ENCODE measurements at regions not wholly inside any gene's neighbourhood (a gene's known extent, or its start where the extent isn't known, plus 50 kb on each side); places are given as distances from the start of the nearest gene placed in this dataset.
"Not testable (repeated sequence)": the region's sequence is repeated elsewhere in the genome, so short reads cannot be mapped to it uniquely, and the experiment has no call there.

DNA sequence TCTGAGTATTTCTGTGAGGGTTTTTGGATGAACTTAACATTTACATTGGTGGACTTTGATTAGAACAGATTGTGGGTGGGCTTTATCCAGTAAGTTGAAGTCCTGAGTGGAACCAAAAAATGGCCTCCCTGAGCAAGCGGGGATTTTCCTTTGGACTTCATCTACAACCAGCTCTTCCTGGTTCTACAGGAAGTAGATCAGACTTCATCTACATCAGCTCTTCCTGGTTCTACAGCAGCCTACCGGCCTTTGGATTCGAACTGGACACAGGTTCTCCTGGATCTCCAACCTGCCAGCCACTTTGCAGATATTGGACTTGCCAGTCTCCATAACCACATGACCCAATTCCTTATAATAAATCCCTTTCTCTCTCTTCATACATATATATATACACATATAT is 79.9 kb upstream of the STK39 start:
- DNase-seq: no peak

DNA sequence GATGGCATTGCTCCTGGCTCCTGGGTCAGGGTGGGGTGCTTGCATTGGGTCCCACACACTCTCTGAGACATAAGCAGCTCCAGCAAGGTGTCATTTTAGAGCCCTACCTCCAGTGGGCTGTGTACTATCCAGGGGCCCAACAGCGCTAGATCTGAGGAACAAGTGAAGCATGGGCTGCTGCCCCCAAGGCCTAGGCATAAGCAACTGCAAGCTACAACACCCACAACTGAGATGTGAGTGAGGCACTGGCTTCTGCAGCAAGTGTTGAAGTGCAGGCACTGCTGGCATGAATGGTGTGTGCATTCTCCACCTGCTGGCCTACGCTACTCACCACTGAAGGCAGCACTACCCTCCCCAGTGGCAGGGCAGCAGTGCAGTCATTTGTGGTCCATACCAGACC is 81.0 kb upstream of the STK39 start:
- Mint-ChIP-seq H3K4me1 (ENCODE audit: low read depth) (peaks cover 11% of the 10 kb centered on the region), H3K27me3 (peaks cover 10% of the 10 kb centered on the region), H3K36me3 (ENCODE audit: low read depth) (peaks cover 3% of the 10 kb centered on the region), H3K4me3 (no peak overlapping the region), H3K9me3 (peaks cover 16% of the 10 kb centered on the region), H3K27ac (no peak overlapping the region)
- no peak for DNase-seq

More for the DNA sequence above, 79.9 kb upstream of the STK39 start:
- Mint-ChIP-seq H3K27me3 (peaks cover 13% of the 10 kb centered on the region), H3K4me1 (ENCODE audit: low read depth) (peaks cover 12% of the 10 kb centered on the region), H3K36me3 (ENCODE audit: low read depth) (peaks cover 3% of the 10 kb centered on the region), H3K27ac (no peak overlapping the region), H3K9me3 (peaks cover 16% of the 10 kb centered on the region), H3K4me3 (no peak overlapping the region)

DNA sequence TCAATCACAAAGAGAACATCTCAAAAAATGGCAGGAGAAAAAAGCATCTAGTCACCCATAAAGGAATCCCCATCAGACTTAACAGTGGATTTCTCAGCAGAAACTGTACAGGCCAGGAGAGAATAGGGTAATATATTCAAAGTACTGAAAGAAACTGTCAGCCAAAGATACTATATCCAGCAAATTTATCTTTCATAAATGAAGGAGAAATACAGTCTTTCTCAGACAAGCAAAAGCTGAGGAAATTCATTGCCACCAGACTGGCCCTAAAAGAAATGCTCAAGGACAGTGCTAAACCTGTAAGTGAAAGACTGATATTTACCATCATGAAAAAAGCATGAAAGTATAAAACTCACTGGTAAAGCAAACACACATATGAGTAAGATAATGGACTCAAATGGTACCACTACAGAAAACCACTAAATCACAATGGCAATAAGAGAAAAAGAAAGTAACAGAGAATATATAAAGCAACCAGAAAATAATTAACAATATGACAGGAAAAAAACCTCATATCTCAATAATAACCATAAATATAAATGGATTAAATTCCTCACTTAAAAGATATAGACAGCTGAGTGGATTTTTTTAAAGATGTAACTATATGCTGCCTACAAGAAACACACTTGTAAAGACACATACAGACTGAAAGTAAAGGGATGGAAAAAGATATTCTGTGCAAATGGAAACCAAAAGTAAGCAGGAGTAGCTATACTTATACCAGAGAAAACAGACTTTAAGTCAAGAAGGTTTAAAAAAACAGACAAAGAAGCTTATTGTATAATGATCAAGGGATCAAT is 83.4 kb upstream of the STK39 start:
- Mint-ChIP-seq H3K27ac (no peak overlapping the region), H3K36me3 (ENCODE audit: low read depth) (peaks cover 3% of the 10 kb centered on the region)

DNA sequence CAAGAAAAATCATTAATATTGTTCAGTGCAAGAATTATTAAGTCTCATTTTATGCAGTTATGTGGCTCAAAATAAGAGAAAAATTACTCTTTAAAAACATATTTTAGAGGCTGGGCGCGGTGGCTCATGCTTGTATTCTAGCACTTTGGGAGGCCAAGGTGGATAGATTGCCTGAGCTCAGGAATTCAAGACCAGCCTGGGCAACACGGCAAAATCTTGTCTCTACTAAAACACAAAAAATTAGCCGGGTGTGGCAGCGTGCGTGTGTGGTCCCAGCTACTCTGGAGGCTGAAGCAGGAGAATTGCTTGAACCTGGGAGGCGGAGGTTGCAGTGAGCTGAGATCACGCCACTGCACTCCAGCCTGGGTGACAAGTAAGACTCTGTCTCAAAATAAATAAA is 87.9 kb upstream of the STK39 start:
- Mint-ChIP-seq H3K9me3 (peaks cover 11% of the 10 kb centered on the region), H3K4me1 (ENCODE audit: low read depth) (peaks cover 13% of the 10 kb centered on the region)
- DNase-seq: not testable (repeated sequence)

More for the DNA sequence above, 83.4 kb upstream of the STK39 start:
- Mint-ChIP-seq H3K9me3 (peaks cover 16% of the 10 kb centered on the region), H3K4me3 (no peak overlapping the region), H3K4me1 (ENCODE audit: low read depth) (peaks cover 6% of the 10 kb centered on the region), H3K27me3 (no peaks in the 10 kb centered on the region)
- DNase-seq: no peak

DNA sequence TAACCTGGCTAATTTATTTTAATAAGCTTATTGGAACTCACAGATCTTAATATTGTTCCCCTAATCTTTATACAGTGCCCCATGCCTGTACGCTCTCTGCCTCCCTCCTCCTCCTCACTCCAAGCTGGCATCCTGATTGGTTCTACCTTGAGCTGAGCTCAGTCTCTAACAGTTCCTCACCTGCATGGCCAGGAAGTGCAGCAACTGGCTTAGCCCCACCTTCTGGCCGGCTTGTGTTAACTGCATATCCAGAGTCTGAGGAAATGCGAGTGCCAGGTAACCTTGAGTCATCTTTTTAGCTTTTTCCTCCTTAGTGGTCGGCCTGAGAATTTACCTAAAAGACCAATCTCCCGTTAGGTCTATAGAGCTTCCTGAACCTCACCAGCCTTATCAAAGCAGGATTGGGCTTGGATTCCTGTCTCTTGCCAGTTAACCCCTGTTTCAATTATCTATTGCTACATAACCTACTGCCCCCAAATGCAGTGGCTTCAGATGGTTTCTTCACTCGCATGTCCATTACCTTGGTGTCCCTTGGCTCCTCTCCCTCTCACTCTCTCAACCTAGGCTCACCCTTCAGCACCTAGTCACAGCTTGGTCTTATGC is 89.5 kb upstream of the STK39 start:
- H3K27ac Mint-ChIP-seq: no peak overlapping the region
- H3K9me3 Mint-ChIP-seq: no peaks in the 10 kb centered on the region
- H3K4me1 Mint-ChIP-seq (ENCODE audit: low read depth): peaks cover 7% of the 10 kb centered on the region
- no peak overlapping the region for H3K4me3 Mint-ChIP-seq
- no peaks in the 10 kb centered on the region for H3K27me3 Mint-ChIP-seq
- H3K36me3 Mint-ChIP-seq (ENCODE audit: low read depth): no peaks in the 10 kb centered on the region
- DNase-seq: peak; percentile 58

More for the DNA sequence above, 87.9 kb upstream of the STK39 start:
- not testable (repeated sequence) for H3K4me3 Mint-ChIP-seq; H3K27ac Mint-ChIP-seq; H3K27me3 Mint-ChIP-seq; H3K36me3 Mint-ChIP-seq (ENCODE audit: low read depth)

DNA sequence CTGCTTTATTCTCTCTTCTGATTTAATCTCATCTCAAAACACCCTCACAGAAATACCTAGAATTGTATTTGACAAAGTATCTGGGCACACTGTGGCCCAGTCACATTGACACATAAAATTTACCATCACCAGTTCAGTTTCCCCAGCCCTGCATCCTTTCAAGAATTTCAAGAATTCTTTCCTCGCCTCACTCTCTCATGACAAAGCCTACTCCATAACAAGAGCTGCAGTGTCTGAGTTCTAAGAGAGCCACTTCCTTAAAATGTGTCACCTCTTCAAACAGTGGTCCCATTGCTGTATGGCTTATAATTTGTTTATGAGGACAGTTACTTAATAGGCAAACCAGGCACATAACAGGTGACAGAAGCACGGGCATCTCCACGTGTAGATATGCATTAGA is 90.9 kb upstream of the STK39 start:
- no peaks in the 10 kb centered on the region for H3K36me3 Mint-ChIP-seq (ENCODE audit: low read depth)
- DNase-seq: no peak
- H3K27me3 Mint-ChIP-seq: no peaks in the 10 kb centered on the region
- H3K9me3 Mint-ChIP-seq: no peaks in the 10 kb centered on the region
- no peak overlapping the region for H3K4me3 Mint-ChIP-seq
- H3K27ac Mint-ChIP-seq: no peak overlapping the region
- H3K4me1 Mint-ChIP-seq (ENCODE audit: low read depth): peaks cover 7% of the 10 kb centered on the region

DNA sequence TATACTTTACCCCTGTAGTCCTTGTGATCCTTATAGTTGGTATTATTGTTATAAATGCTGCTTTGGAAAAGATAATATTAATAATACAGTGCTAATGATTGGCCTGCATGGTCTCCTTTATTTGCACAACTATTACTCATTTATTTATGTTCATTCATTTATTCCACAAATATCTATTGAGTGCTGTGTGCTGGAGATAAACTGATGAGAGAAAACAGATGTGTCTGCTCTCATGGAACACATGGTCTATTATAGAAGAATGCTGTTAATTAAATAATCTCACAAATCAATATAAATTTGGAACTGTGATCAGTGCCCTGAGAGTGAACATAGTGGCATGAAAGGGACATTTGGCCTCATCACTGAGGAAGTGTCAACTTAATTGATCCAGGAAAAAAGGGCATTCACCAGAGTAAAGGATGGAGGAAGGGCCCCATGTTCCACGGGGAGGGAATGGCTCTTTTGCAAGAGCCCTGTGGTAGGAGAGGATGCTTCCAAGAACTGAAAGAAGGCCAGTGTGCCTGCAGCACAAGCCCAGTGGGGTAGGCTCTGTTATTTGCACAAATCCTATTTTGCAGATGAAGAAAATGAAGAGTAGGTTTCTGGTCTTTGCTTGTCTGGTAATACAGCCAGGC is 91.5 kb upstream of the STK39 start:
- H3K36me3 Mint-ChIP-seq (ENCODE audit: low read depth): no peaks in the 10 kb centered on the region
- no peak overlapping the region for H3K27ac Mint-ChIP-seq

DNA sequence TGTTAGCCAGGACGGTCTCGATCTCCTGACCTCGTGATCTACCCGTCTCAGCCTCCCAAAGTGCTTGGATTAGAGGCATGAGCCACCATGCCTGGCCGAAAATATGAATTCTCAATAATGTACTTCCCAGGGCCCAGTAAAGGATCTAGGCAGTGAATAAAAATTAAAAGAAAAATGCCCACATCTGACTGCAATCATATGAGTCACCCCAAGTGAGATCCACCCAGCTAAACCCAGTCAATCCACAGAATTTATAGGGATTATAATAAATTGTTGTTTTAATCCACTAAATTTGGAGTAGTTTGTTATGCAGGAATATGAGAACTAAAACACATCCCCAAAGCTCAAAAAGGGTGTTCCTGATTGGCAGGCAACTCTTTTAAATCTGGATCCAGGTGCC is 93.5 kb upstream of the STK39 start:
- H3K9me3 Mint-ChIP-seq: no peaks in the 10 kb centered on the region
- H3K27me3 Mint-ChIP-seq: peaks cover 6% of the 10 kb centered on the region
- no peak for DNase-seq
- H3K4me1 Mint-ChIP-seq (ENCODE audit: low read depth): peaks cover 7% of the 10 kb centered on the region
- H3K36me3 Mint-ChIP-seq (ENCODE audit: low read depth): no peaks in the 10 kb centered on the region
- no peak overlapping the region for H3K27ac Mint-ChIP-seq
- no peak overlapping the region for H3K4me3 Mint-ChIP-seq

More for the DNA sequence above, 91.5 kb upstream of the STK39 start:
- DNase-seq: no peak
- Mint-ChIP-seq H3K27me3 (peaks cover 3% of the 10 kb centered on the region), H3K9me3 (no peaks in the 10 kb centered on the region), H3K4me1 (ENCODE audit: low read depth) (peaks cover 7% of the 10 kb centered on the region), H3K4me3 (no peak overlapping the region)

DNA sequence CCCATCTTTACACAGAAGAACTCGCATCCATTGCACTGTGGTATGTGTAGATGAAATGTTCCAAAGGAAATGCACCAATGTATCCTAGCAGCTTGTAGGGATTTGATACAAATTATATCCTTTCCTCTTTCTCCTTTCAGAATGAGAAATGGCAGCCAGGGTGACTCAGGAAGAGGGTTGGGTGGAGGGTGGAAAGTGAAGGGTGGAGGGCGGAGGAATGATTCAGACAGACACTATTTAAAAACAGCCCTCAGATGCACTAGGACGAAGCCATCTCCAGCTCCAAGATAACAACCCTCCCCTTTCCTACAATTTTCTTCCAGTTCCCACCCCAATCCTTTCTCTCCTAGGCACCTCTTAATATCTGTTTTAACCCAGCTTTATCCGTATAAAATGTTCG is 96.2 kb upstream of the STK39 start:
- no peaks in the 10 kb centered on the region for H3K36me3 Mint-ChIP-seq (ENCODE audit: low read depth)

DNA sequence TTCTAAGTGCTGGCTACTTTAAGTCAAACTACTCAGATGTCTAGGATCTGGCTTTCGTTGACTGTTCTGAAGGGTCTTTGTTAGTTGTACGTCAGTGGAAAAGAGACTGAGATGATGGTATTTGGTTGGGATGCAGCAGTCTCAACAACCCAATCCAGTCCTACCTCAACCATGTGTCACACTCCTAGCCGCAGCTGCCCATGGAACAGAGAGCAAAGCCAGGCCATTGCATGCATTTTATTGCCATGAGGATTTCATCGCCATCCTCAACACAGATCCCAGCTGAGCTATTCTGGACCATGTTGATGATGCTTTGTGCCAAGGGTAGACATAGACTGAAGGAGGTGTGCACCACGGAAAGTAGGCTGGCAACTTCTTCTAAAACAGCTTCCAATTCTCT is 97.3 kb upstream of the STK39 start:
- Mint-ChIP-seq H3K36me3 (ENCODE audit: low read depth) (no peaks in the 10 kb centered on the region), H3K27me3 (peaks cover 8% of the 10 kb centered on the region), H3K4me3 (no peak overlapping the region), H3K27ac (no peak overlapping the region), H3K9me3 (no peaks in the 10 kb centered on the region), H3K4me1 (ENCODE audit: low read depth) (peaks cover 7% of the 10 kb centered on the region)
- DNase-seq: no peak

More for the DNA sequence above, 96.2 kb upstream of the STK39 start:
- Mint-ChIP-seq H3K4me1 (ENCODE audit: low read depth) (peaks cover 7% of the 10 kb centered on the region), H3K9me3 (no peaks in the 10 kb centered on the region), H3K27me3 (peaks cover 8% of the 10 kb centered on the region), H3K4me3 (no peak overlapping the region), H3K27ac (no peak overlapping the region)
- no peak for DNase-seq

DNA sequence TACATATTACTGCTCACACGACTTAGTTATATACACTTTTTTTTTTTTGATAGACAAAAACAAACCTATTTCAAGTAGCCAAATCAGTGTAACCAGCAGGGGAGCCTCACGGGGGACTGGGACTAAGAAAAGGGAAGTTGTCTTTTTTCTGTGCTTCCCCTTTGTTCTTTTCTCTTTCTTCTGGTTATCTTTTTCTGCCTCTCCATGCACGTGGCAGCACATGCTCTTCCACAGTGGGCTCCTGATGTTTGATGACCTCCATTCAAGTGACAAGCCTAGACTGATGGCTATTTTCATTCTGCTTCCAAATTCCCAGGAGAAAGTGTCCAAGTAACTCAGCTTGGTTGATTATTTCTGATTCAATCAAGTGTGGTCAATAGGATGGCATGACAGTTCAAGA is 98.2 kb upstream of the STK39 start:
- Mint-ChIP-seq H3K4me3 (no peak overlapping the region), H3K27me3 (peaks cover 8% of the 10 kb centered on the region), H3K4me1 (ENCODE audit: low read depth) (peaks cover 7% of the 10 kb centered on the region), H3K36me3 (ENCODE audit: low read depth) (no peaks in the 10 kb centered on the region), H3K9me3 (no peaks in the 10 kb centered on the region), H3K27ac (no peak overlapping the region)
- no peak for DNase-seq

DNA sequence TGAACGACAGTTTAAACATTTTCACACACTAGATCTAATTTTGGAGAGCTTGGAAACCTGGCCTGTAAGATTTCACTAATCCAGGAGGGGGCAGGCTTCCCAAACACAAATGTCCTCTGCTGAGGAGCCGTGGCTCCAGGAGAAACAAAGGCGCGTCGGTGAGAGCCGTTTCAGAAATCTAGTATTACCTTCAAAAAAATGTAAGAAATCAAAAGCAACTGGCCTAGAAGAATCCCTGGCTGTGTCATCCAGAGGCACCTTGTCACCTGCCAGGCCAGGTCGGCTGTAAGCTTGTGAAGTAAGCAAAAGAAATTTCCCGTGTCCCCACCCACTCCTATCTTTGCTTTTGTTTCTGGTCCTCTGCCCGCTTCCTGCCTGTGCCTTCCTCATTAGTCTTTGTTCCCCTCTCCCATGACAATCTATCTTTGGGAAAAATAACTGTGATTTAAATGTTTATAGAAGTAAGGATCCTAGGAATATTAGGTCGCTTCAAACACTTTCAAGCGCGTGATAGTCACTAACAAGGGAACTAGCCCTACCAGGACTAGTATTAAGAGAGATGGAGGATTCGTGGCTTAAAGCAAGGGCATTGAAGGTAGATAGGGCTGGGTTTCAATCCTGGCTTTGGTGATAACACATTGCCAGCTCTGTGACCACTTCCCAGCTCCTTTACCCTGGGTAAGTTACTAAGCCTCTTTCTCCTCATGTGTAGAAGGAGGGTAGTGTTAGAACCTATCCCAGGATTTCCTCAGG is 99.5 kb upstream of the STK39 start:
- peak overlapping the region; percentile 56 for H3K27ac Mint-ChIP-seq

DNA sequence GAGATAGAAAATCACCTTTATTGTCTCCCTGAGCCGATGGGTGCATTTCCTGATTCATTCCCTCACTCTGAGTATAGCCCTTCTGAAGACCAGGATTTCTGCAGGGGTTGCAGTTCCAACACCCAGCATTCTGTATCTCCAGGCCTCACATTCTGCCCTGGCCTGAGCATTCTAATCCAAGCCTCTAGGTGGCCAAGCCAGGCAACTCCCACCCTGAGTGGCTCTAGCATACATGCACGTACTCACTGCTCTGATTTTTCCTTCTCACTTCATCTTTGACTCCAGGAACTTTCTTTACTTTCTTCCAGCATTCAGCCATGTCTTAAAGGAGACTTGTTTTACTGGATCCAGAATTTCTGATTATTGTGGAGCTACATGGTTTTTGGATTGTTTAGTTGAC is 100.7 kb upstream of the STK39 start:
- peaks cover 10% of the 10 kb centered on the region for H3K4me1 Mint-ChIP-seq (ENCODE audit: low read depth)
- no peaks in the 10 kb centered on the region for H3K36me3 Mint-ChIP-seq (ENCODE audit: low read depth)
- DNase-seq: no peak
- H3K27me3 Mint-ChIP-seq: peaks cover 8% of the 10 kb centered on the region
- no peak overlapping the region for H3K4me3 Mint-ChIP-seq
- H3K9me3 Mint-ChIP-seq: peaks cover 1% of the 10 kb centered on the region
- H3K27ac Mint-ChIP-seq: no peak overlapping the region

More for the DNA sequence above, 99.5 kb upstream of the STK39 start:
- peaks cover 7% of the 10 kb centered on the region for H3K4me1 Mint-ChIP-seq (ENCODE audit: low read depth)
- peak overlapping the region; percentile 81 for H3K4me3 Mint-ChIP-seq
- no peaks in the 10 kb centered on the region for H3K36me3 Mint-ChIP-seq (ENCODE audit: low read depth)
- no peaks in the 10 kb centered on the region for H3K9me3 Mint-ChIP-seq
- peak; percentile 72 for DNase-seq
- H3K27me3 Mint-ChIP-seq: peaks cover 8% of the 10 kb centered on the region

DNA sequence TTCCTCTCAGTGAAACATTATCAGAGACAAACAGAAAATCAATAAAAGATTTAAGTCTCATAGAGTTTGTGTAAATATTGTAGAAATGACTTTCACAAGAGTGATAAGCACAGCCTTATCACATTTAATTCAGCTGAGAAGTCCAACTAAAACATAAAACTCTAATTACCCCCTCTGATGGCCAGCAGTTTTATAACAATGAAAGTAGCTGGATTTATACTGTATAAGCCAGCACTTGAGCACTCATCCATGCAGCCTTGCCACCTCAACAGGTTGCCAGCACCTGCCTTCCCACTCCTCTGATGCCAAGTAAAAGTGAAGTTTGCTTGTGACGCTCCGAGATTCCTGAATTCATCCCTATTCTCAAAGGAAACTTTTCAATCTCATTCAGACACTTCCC is 103.0 kb upstream of the STK39 start:
- DNase-seq: no peak
- H3K4me1 Mint-ChIP-seq (ENCODE audit: low read depth): peaks cover 25% of the 10 kb centered on the region
- no peak overlapping the region for H3K4me3 Mint-ChIP-seq
- H3K9me3 Mint-ChIP-seq: peaks cover 8% of the 10 kb centered on the region
- H3K36me3 Mint-ChIP-seq (ENCODE audit: low read depth): no peaks in the 10 kb centered on the region
- H3K27me3 Mint-ChIP-seq: peaks cover 4% of the 10 kb centered on the region
- H3K27ac Mint-ChIP-seq: no peak overlapping the region

Measured in activated T-cell treated with anti-CD3 and anti-CD28 coated beads, Interleukin-2, amount 50 U/mL, for 24 hours (primary cell).